ENCODE measurements at regions not wholly inside any gene's neighbourhood (a gene's known extent, or its start where the extent isn't known, plus 50 kb on each side); places are given as distances from the start of the nearest gene placed in this dataset.

GRCh38 chr5:4196744-4197143, 601.1 kb downstream of the IRX1 start:
- TF ChIP-seq CTCF (IDR thresholded peaks at IDR 0.05) (no peak), POLR2A (IDR thresholded peaks at IDR 0.05) (no peak)

Data from esophagus squamous epithelium (tissue), 4 donors.